ENCODE measurements at regions not wholly inside any gene's neighbourhood (a gene's known extent, or its start where the extent isn't known, plus 50 kb on each side); places are given as distances from the start of the nearest gene placed in this dataset.

- DNase-seq (ENCODE audit: low spot score), result no peak
Measured at GRCh38 chr6:40937491-40937890, 101.5 kb downstream of the UNC5CL start.

DNA sequence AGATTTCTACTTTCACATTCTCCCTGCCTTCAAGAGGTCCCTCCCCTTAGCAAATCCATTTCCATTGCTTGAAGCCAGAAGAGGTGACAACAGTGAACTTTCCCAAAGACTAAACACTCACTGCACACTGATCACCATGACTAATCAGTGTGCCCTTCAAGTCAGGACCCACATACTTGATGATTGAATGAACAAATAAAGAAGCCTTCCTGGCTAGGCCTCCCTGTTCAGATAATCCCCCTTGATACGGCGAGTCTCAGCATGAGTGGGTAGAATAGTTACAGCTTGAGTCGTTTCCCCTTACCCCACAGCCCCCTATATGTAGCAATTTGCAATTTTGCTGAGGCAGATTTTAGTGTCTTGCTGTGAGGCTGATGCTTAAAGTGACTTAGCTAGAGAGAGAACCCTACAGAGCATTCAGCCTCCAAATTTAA is 102.2 kb downstream of the UNC5CL start:
- DNase-seq (ENCODE audit: low spot score), result no peak

DNA sequence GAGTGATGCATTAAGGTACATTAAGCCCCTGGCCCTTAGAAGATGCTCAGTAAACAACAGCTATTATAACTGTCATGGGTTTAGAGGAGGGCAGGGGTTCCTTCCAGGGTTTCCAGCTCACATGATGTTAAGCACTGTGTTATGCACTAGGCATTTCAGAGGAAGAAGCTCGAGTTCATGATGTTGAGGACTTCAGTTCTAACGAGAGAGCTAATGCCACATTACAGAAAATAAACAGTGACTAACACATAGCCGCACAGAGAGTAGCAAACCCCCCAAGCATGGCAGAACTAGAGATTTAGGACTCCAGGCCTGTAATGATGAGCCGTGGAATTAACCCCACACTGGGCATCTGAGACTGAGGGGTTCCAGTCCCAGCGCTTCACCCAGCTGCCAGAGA is 105.2 kb downstream of the UNC5CL start:
- DNase-seq (ENCODE audit: low spot score), result no peak

DNA sequence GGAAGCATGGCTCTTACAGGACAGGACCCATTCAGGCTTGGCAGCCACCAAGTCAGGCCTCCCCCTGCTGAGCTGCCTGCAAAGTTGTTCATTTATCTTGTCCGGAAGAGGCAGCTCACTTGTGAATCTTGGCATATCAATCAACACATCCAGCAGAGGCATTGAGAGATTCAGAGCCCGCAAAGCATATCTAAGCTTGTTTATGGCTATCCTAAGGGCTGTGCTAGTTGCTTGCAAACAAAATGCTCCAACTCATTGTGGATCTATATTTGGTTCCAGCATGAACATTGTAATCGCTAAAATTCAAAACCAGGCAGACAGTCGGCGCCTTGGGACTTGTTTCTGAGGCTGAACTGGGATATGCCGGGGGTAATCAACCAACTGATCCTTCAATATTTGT is 106.1 kb downstream of the UNC5CL start:
- no peak for DNase-seq (ENCODE audit: low spot score)

DNA sequence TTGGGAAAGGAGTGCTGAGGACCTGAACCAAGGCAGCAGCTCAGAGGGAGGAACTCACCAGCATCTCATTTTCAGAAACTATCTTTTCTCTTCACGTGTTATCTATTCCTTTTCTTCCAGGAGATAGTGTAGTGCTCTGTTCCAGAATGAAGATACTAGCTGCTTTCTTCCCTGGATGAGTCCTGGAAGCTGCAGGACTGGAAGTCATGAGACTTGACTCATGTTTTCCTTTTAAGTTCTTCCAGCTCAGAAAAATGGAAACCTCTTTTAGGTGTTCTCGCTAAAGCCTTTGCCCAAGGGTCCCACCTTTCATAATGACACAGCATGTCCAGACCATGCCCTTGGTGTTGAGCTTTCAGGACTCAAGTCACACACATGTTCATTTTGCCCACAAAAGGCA is 106.7 kb downstream of the UNC5CL start:
- DNase-seq (ENCODE audit: low spot score), result no peak

GRCh38 chr6:40931931-40932330 is 107.1 kb downstream of the UNC5CL start:
- DNase-seq (ENCODE audit: low spot score), result no peak

DNA sequence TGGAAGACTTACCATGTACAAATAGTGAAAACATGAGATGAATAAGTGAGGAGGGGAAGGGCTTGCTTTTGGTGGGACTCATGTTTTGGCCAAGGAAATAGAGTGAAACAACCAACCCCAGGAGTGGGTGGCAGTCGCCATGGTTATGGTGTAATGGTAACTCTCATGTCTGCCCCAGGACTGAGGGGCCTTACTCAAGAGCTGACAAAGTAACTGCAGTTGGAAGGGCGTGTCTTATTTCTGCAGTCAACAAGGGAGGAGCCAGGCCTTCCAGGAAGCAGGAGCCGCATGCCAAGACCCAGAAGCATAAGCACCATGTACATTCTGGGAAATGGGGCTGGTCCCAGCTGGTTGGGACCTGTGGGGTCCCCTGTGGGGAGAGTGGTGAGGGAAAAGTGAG is 108.5 kb downstream of the UNC5CL start:
- no peak for DNase-seq (ENCODE audit: low spot score)

- DNase-seq (ENCODE audit: low spot score), result no peak
Measured at GRCh38 chr6:40930045-40930444, 109.0 kb downstream of the UNC5CL start.

- DNase-seq (ENCODE audit: low spot score), result no peak
Measured at GRCh38 chr6:40929176-40929575, 109.8 kb downstream of the UNC5CL start.

DNA sequence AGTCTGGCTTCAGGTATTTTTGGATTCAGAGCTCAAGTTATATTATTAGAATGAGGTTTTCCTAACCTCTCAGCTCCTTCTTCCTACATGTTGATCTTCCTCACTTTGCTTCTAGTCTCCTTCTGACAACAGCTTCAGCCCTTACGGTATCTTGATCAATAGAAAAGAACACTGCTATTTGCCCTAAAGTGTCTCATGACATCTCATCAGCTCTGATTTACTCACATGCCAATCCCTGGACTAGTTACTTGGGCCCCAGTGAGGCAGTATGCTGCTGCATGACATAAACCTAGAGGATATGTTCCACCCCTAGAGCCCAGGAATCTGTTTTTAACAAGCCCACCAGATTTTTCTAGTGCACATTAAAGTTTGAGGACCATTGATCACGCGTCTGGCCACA is 110.3 kb downstream of the UNC5CL start:
- no peak for DNase-seq (ENCODE audit: low spot score)

DNA sequence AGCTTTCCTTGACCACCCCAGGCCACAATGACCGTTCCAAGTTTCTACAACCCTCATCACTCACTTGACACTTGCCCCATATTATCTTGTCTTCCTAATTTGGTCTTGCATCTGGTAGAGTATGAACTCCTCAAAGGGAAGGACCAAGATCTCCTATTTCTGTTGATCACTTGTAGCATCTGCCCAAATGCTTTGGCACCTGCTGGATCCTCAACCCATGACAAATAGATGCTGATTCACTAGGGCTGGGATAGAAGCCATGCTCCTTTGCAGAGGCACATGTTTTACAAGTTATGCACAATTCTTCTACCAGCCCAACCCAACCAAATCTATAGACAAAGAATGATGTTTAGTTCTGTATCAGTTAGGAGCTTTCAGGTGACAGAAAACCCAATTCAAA is 110.7 kb downstream of the UNC5CL start:
- DNase-seq (ENCODE audit: low spot score), result no peak

GRCh38 chr6:40925341-40925740 is 113.7 kb downstream of the UNC5CL start:
- no peak for DNase-seq (ENCODE audit: low spot score)

- no peak for DNase-seq (ENCODE audit: low spot score)
Measured at GRCh38 chr6:40924839-40925238, 114.2 kb downstream of the UNC5CL start.

- DNase-seq (ENCODE audit: low spot score), result no peak
Measured at GRCh38 chr6:40923880-40924279, 115.1 kb downstream of the UNC5CL start.

- DNase-seq (ENCODE audit: low spot score), result no peak
Measured at GRCh38 chr6:40923326-40923725, 115.7 kb downstream of the UNC5CL start.

DNA sequence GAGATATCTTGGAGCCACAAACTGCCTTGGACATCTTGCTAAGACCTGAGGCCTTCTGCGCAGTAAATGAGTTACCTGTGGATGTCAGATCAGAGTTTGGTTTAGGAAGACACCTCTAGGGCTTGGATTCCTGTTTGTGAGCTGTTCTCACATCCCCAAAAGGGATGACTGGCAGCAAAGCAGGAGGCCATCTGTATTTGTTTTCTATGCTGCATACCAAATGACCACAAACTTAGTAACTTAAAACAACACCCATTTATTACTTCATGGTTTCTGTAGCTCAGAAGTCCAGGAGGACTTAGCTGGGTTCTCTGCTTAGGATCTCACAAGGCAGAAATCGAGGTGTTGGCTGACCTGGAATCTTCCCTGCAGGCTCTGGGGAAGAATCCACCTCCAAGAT is 116.7 kb downstream of the UNC5CL start:
- DNase-seq (ENCODE audit: low spot score), result no peak

DNA sequence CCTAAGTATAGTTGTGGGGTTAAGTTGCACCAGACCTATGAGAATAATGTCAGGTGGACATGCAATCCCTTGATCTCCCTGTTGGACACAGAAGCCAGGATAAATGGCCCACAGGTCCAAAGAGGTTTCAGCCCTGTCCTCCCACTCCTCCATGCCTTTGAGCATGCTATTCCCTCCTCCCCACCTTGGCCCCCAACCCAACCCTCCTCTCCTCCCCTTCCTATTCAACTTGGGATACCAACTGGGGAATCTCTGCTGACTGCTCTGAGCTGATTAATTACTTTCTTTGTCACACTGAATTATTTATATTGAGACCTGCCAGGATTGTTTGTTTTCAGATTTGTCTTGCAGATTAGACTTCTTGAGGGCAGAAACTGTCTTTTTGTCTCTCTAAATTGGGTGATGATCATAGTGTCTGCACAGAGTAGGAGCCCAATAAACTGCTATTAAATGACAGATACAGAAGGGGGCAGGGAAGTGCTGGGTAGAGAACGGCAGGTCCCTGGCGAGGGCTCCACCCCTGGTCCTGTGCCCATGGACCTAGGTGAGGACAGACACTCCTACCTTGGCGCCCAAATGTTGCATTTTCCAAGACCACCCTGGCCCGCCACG is 120.9 kb downstream of the UNC5CL start:
- DNase-seq (ENCODE audit: low spot score), result no peak

DNA sequence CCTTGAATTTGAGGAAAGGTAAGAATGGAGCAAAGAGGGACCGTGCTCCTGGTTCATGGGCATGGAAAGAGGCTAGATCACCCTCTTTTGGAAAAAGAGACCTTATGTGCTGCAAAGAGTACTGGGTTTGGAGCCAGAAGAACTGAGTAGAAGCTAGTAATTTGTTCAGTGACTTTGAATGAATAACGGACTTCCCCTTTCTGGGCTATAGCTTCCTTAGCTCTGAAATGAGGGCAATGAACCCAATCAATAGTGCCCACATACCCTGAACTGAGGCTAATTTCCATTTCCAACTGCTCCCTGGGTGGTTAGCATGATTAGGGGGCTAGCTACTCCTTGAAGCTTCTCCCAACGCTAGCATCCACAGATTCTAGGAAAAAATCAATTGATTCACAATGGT is 121.4 kb downstream of the UNC5CL start:
- no peak for DNase-seq (ENCODE audit: low spot score)

- no peak for DNase-seq (ENCODE audit: low spot score)
Measured at GRCh38 chr6:40916845-40917244, 122.2 kb downstream of the UNC5CL start.

- DNase-seq (ENCODE audit: low spot score), result no peak
Measured at GRCh38 chr6:40915165-40915564, 123.9 kb downstream of the UNC5CL start.

DNA sequence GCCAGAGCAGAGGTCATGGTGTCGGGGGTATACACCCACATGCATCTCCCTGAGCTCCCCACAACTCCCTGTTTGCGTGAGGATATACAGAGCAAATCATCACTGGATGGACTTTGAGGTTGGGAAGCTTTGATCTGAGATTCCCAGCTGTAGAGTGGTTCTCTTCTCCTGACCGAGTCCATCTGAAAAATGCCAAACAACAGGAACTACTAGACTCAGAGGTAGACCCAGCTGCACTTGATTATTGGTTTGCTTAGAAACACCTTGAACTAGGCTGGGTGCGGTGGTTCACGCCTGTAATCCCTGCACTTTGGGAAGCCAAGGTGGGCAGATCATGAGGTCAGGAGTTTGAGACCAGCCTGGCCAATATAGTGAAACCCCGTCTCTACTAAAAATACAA is 125.0 kb downstream of the UNC5CL start:
- DNase-seq (ENCODE audit: low spot score), result no peak

- DNase-seq (ENCODE audit: low spot score), result peak; percentile 49
Measured at GRCh38 chr6:40912158-40912946, 126.7 kb downstream of the UNC5CL start.

GRCh38 chr6:40910260-40910893 is 128.6 kb downstream of the UNC5CL start:
- DNase-seq (ENCODE audit: low spot score), result no peak

Measured in Ammon's horn (tissue), 1 donor.